HCT116 (cell line): ENCODE measurements at regions not wholly inside any gene's neighbourhood (a gene's known extent, or its start where the extent isn't known, plus 50 kb on each side); places are given as distances from the start of the nearest gene placed in this dataset.

Source experiments
- ATAC-seq: fragments of 200-7000 bp; cut with Tn5 transposase; 2 replicates; pipeline ENCODE4 v1.9.1; 2020; ENCODE audit warnings: mild to moderate bottlenecking, moderate library complexity
- BruUV-seq: library from RNA; stranded (reverse); fragments of 400-500 nt; replicated peaks from 2 replicates; lab custom pipeline; 2021; lab: Mats Ljungman, UMichigan
- CTCF ChIA-PET: fragments of 300-600 bp; sonication (Branson Sonifier 250); formaldehyde crosslinking; loops from one replicate; lab custom pipeline; 2021; ENCODE audit warnings: antibody characterized with exemption; lab: Charles Lee
- POLR2A ChIA-PET: fragments of 300-600, 350-600 bp; sonication (Branson Sonifier 250); formaldehyde crosslinking; loops from one replicate; lab custom pipeline; 2021; ENCODE audit warnings: antibody characterized with exemption; lab: Charles Lee
- RAD21 ChIA-PET, 2 experiments: fragments of 300-600 bp; sonication (Branson Sonifier 250); formaldehyde crosslinking; loops; one replicate each; lab custom pipeline; 2023; ENCODE audit warnings: low total read pairs in 2 of 2; ENCODE audit not compliant: uncharacterized antibody in 2 of 2, unreplicated experiment in 2 of 2, low non-redundant PET in 1 of 2; lab: Charles Lee
- DNase-seq: peaks from one replicate; pipeline ENCODE4 v3.0.0-alpha.2; 2010; ENCODE audit warnings: low read depth, low spot score
- H2AFZ ChIP-seq: fragments of 200-600 bp; shearing (Covaris generic), sonication (generic); 2 replicates; pipeline ENCODE4 v1.6.1; 2017; ENCODE audit warnings: low read depth, mixed run types, mixed read lengths, antibody characterized with exemption, low read length; ENCODE audit not compliant: poor library complexity, severe bottlenecking
- H3K27ac ChIP-seq: 2 replicates; pipeline ENCODE4 v1.5.1; 2012; ENCODE audit warnings: low read depth, low read length
- H3K27me3 ChIP-seq: fragments of 200-600 bp; sonication (generic); 2 replicates; pipeline ENCODE4 v1.6.1; 2016; ENCODE audit warnings: mixed run types, low read length, mixed read lengths; ENCODE audit not compliant: insufficient read depth
- H3K36me3 ChIP-seq, 2 experiments: fragments of 200-500 bp in 1 of 2; fragments of 200-600 bp in 1 of 2; sonication (Bioruptor generic) in 1 of 2; sonication (generic) in 1 of 2; 2 replicates each; pipeline versions ENCODE4 v1.5.1 to v1.6.1; 2014 to 2016; ENCODE audit warnings: low read length in 2 of 2, inconsistent platforms in 1 of 2, mixed read lengths in 1 of 2, mixed run types in 1 of 2; ENCODE audit not compliant: insufficient read depth in 2 of 2, control insufficient read depth in 1 of 2
- H3K4me1 ChIP-seq, 2 experiments: fragments of 200-600 bp in 1 of 2; sonication (generic) in 1 of 2; 2 replicates each; pipeline versions ENCODE4 v1.5.1 to v1.6.1; 2012 to 2017; ENCODE audit warnings: low read length in 2 of 2, inconsistent platforms in 1 of 2, mild to moderate bottlenecking in 1 of 2, mixed read lengths in 1 of 2, mixed run types in 1 of 2, moderate library complexity in 1 of 2; ENCODE audit not compliant: insufficient read depth in 2 of 2, control insufficient read depth in 1 of 2
- H3K4me2 ChIP-seq: fragments of 200-600 bp; sonication (generic); 2 replicates; pipeline ENCODE4 v1.6.1; 2017; ENCODE audit warnings: mixed run types, low read length, mixed read lengths
- H3K4me3 ChIP-seq, 2 experiments: fragments of 200-600 bp in 1 of 2; sonication (generic) in 1 of 2; replicated peaks in 1 of 2; 2 replicates each; pipeline ENCODE4 v1.5.1; 2011 to 2016; ENCODE audit warnings: low read length in 2 of 2, control low read depth in 1 of 2, low read depth in 1 of 2, mild to moderate bottlenecking in 1 of 2, mixed read lengths in 1 of 2, mixed run types in 1 of 2
- H3K79me2 ChIP-seq: fragments of 200-600 bp; sonication (generic); 2 replicates; pipeline ENCODE4 v1.6.1; 2017; ENCODE audit warnings: mild to moderate bottlenecking, mixed run types, low read length, moderate library complexity, mixed read lengths; ENCODE audit not compliant: insufficient read depth
- H3K9ac ChIP-seq: fragments of 200-600 bp; sonication (generic); 2 replicates; pipeline ENCODE4 v1.6.1; 2016; ENCODE audit warnings: low read length, mixed read lengths
- H3K9me2 ChIP-seq: fragments of 200-600 bp; sonication (generic), shearing (Covaris generic); 2 replicates; pipeline ENCODE4 v1.6.1; 2017; ENCODE audit warnings: mixed run types, mild to moderate bottlenecking, moderate library complexity; ENCODE audit not compliant: insufficient read depth
- H3K9me3 ChIP-seq, 2 experiments: fragments of 200-500 bp in 1 of 2; fragments of 200-600 bp in 1 of 2; sonication (Bioruptor generic) in 1 of 2; sonication (generic) in 1 of 2; 2 replicates each; pipeline ENCODE4 v1.6.1; 2014 to 2017; ENCODE audit warnings: low read length in 2 of 2, mixed read lengths in 2 of 2, inconsistent platforms in 1 of 2, low read depth in 1 of 2, mild to moderate bottlenecking in 1 of 2, mixed run types in 1 of 2, moderate library complexity in 1 of 2; ENCODE audit not compliant: control insufficient read depth in 1 of 2, insufficient read depth in 1 of 2
- H4K20me1 ChIP-seq: fragments of 200-600 bp; sonication (generic), shearing (Covaris generic); 2 replicates; pipeline ENCODE4 v1.6.1; 2017; ENCODE audit warnings: mixed run types, mild to moderate bottlenecking, moderate library complexity; ENCODE audit not compliant: insufficient read depth
- CBX3 ChIP-seq: IDR thresholded peaks from 2 replicates; pipeline ENCODE4 v1.6.1; 2012; ENCODE audit warnings: low read depth
- CEBPB ChIP-seq: IDR thresholded peaks from 2 replicates; pipeline ENCODE4 v1.6.1; 2012; ENCODE audit warnings: low read depth
- EGR1 ChIP-seq: IDR thresholded peaks from 2 replicates; pipeline ENCODE4 v1.6.1; 2012; ENCODE audit warnings: low read depth
- ELF1 ChIP-seq: IDR thresholded peaks from 2 replicates; pipeline ENCODE4 v1.6.1; 2012; ENCODE audit warnings: low read depth, borderline replicate concordance
- EZH2 ChIP-seq: fragments of 200-600 bp; sonication (generic); IDR thresholded peaks from 2 replicates; pipeline ENCODE4 v1.6.1; 2017; ENCODE audit warnings: antibody characterized with exemption, mixed run types
- EZH2phosphoT487 ChIP-seq: fragments of 200-600 bp; IDR thresholded peaks from 2 replicates; pipeline ENCODE4 v1.6.1; 2018; ENCODE audit warnings: antibody characterized with exemption, borderline replicate concordance
- FOSL1 ChIP-seq: IDR thresholded peaks from 2 replicates; pipeline ENCODE4 v1.6.1; 2012; ENCODE audit warnings: low read depth
- JUND ChIP-seq: IDR thresholded peaks from 2 replicates; pipeline ENCODE4 v1.6.1; 2012
- POLR2AphosphoS5 ChIP-seq: IDR thresholded peaks from 2 replicates; pipeline ENCODE4 v1.6.1; 2011; ENCODE audit warnings: mild to moderate bottlenecking, low read depth, low read length, moderate library complexity
- SIN3A ChIP-seq: IDR thresholded peaks from 2 replicates; pipeline ENCODE4 v1.6.1; 2012; ENCODE audit warnings: low read depth
- ZFX ChIP-seq: fragments of 450-650 bp; IDR thresholded peaks from 2 replicates; pipeline ENCODE4 v1.6.1; 2017
- ZNF274 ChIP-seq: fragments of 200-500 bp; sonication (Bioruptor generic); IDR thresholded peaks from 2 replicates; pipeline ENCODE4 v1.6.1; 2014; ENCODE audit warnings: mild to moderate bottlenecking, low read depth, low read length, inconsistent platforms
- intact Hi-C: fragments of 100-400 bp; cut with micrococcal nuclease; formaldehyde crosslinking; loops from 2 replicates; pipeline ENCODE4 v1.10.0; 2022
- TF ChIP-seq, protein P1 (sequence below): IDR thresholded peaks from 2 replicates; pipeline ENCODE4 v1.6.1; 2012
- TF ChIP-seq, protein P2 (sequence below): IDR thresholded peaks from 2 replicates; pipeline ENCODE4 v1.6.1; 2012; ENCODE audit warnings: low read depth
- TF ChIP-seq, protein P3 (sequence below), 3 experiments: fragments of 200-600 bp in 1 of 3; sonication (generic) in 1 of 3; IDR thresholded peaks in 2 of 3; conservative IDR thresholded peaks in 1 of 3; 2 replicates each; pipeline ENCODE4 v1.5.1; 2012 to 2017; ENCODE audit warnings: low read depth in 2 of 3, low read length in 2 of 3, antibody characterized with exemption in 1 of 3, borderline replicate concordance in 1 of 3, control low read depth in 1 of 3, mild to moderate bottlenecking in 1 of 3, mixed read lengths in 1 of 3, mixed run types in 1 of 3, moderate library complexity in 1 of 3; ENCODE audit not compliant: insufficient read depth in 1 of 3
- TF ChIP-seq, protein P4 (sequence below): IDR thresholded peaks from 2 replicates; pipeline ENCODE4 v1.6.1; 2011; ENCODE audit warnings: mild to moderate bottlenecking, low read length, moderate library complexity; ENCODE audit not compliant: insufficient replicate concordance; ENCODE audit errors: extremely low read depth

DNA sequence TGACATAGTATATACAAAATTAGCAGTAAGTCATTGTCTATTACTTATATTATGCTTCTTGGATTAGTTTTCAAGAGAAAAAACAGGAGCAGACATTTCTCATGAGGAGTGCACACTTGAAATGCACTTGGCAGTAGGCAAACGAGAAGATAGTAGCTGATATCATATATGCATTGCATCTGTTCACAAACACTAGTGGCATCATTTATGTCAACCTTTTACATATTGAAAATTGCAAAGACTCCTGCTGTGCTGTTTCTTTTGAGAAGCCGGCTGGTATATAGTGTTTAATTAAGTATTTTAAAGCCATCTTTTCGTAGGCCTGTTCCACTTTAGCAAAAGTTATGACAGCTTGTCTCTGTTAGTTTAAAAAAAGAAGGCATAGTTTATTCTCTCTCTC, 58.4 kb upstream of the SLC8A1 start:
- intact Hi-C loops: no loop called here
- no peaks in the 10 kb centered on the region for H3K4me1 ChIP-seq
- no peak overlapping the region for H2AFZ ChIP-seq
- DNase-seq (no peak), ATAC-seq (no peak)
- ChIA-PET POLR2A (no interaction called here), RAD21 (no interaction called here), CTCF (no interaction called here)
- H3K79me2 ChIP-seq: no peaks in the 10 kb centered on the region
- no peaks in the 10 kb centered on the region for H3K36me3 ChIP-seq
- no peak overlapping the region for H3K9ac ChIP-seq
- H3K27me3 ChIP-seq: peaks cover 43% of the 10 kb centered on the region
- BruUV-seq: no TSS peak
- no peak overlapping the region for H3K27ac ChIP-seq
- no peak for TF ChIP-seq ZFX
- no peak for TF ChIP-seq EZH2phosphoT487
- TF ChIP-seq EZH2: no peak
- TF ChIP-seq FOSL1: no peak
- TF ChIP-seq CEBPB: no peak
- TF ChIP-seq, protein P1, sequence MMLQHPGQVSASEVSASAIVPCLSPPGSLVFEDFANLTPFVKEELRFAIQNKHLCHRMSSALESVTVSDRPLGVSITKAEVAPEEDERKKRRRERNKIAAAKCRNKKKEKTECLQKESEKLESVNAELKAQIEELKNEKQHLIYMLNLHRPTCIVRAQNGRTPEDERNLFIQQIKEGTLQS: no peak
- TF ChIP-seq CBX3: no peak
- TF ChIP-seq JUND: no peak
- TF ChIP-seq, protein P2, sequence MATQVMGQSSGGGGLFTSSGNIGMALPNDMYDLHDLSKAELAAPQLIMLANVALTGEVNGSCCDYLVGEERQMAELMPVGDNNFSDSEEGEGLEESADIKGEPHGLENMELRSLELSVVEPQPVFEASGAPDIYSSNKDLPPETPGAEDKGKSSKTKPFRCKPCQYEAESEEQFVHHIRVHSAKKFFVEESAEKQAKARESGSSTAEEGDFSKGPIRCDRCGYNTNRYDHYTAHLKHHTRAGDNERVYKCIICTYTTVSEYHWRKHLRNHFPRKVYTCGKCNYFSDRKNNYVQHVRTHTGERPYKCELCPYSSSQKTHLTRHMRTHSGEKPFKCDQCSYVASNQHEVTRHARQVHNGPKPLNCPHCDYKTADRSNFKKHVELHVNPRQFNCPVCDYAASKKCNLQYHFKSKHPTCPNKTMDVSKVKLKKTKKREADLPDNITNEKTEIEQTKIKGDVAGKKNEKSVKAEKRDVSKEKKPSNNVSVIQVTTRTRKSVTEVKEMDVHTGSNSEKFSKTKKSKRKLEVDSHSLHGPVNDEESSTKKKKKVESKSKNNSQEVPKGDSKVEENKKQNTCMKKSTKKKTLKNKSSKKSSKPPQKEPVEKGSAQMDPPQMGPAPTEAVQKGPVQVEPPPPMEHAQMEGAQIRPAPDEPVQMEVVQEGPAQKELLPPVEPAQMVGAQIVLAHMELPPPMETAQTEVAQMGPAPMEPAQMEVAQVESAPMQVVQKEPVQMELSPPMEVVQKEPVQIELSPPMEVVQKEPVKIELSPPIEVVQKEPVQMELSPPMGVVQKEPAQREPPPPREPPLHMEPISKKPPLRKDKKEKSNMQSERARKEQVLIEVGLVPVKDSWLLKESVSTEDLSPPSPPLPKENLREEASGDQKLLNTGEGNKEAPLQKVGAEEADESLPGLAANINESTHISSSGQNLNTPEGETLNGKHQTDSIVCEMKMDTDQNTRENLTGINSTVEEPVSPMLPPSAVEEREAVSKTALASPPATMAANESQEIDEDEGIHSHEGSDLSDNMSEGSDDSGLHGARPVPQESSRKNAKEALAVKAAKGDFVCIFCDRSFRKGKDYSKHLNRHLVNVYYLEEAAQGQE: no peak
- TF ChIP-seq, protein P3, sequence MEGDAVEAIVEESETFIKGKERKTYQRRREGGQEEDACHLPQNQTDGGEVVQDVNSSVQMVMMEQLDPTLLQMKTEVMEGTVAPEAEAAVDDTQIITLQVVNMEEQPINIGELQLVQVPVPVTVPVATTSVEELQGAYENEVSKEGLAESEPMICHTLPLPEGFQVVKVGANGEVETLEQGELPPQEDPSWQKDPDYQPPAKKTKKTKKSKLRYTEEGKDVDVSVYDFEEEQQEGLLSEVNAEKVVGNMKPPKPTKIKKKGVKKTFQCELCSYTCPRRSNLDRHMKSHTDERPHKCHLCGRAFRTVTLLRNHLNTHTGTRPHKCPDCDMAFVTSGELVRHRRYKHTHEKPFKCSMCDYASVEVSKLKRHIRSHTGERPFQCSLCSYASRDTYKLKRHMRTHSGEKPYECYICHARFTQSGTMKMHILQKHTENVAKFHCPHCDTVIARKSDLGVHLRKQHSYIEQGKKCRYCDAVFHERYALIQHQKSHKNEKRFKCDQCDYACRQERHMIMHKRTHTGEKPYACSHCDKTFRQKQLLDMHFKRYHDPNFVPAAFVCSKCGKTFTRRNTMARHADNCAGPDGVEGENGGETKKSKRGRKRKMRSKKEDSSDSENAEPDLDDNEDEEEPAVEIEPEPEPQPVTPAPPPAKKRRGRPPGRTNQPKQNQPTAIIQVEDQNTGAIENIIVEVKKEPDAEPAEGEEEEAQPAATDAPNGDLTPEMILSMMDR (IDR thresholded peaks at IDR 0.05 in 2 of 3, conservative IDR thresholded peaks at IDR 0.05 in 1 of 3; ENCODE audit: borderline replicate concordance in 1 of 3, insufficient read depth in 1 of 3, low read depth in 2 of 3, low read length in 2 of 3): no peak
- no peak for TF ChIP-seq POLR2AphosphoS5
- TF ChIP-seq, protein P4, sequence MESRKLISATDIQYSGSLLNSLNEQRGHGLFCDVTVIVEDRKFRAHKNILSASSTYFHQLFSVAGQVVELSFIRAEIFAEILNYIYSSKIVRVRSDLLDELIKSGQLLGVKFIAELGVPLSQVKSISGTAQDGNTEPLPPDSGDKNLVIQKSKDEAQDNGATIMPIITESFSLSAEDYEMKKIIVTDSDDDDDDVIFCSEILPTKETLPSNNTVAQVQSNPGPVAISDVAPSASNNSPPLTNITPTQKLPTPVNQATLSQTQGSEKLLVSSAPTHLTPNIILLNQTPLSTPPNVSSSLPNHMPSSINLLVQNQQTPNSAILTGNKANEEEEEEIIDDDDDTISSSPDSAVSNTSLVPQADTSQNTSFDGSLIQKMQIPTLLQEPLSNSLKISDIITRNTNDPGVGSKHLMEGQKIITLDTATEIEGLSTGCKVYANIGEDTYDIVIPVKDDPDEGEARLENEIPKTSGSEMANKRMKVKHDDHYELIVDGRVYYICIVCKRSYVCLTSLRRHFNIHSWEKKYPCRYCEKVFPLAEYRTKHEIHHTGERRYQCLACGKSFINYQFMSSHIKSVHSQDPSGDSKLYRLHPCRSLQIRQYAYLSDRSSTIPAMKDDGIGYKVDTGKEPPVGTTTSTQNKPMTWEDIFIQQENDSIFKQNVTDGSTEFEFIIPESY: no peak
- no peak for TF ChIP-seq EGR1
- no peak for TF ChIP-seq ELF1
- no peak for TF ChIP-seq SIN3A
- TF ChIP-seq ZNF274: no peak
- no peak overlapping the region for H3K4me2 ChIP-seq
- no peaks in the 10 kb centered on the region for H3K9me2 ChIP-seq
- no peak overlapping the region for H3K4me3 ChIP-seq
- H3K9me3 ChIP-seq: no peaks in the 10 kb centered on the region
- no peaks in the 10 kb centered on the region for H4K20me1 ChIP-seq
